Activated B cell treated with CpG ODN at 0.5 μM for 24 hours (primary cell): ENCODE measurements at regions not wholly inside any gene's neighbourhood (a gene's known extent, or its start where the extent isn't known, plus 50 kb on each side); places are given as distances from the start of the nearest gene placed in this dataset.

Experiments
- ATAC-seq: fragments of 200-7000 bp; cut with Tn5 transposase; one replicate; pipeline ENCODE4 v1.10.0; 2021; ENCODE audit warnings: low read depth, mild to moderate bottlenecking, moderate library complexity
- CTCF ChIA-PET: fragments of 350-600 bp; sonication (Branson Sonifier 250); formaldehyde crosslinking; loops from one replicate; lab custom pipeline; 2021; ENCODE audit warnings: antibody characterized with exemption; lab: Charles Lee
- POLR2A ChIA-PET: fragments of 350-600 bp; sonication (Branson Sonifier 250); formaldehyde crosslinking; loops from one replicate; lab custom pipeline; 2021; ENCODE audit warnings: antibody characterized with exemption; lab: Charles Lee
- DNase-seq: peaks from one replicate; pipeline ENCODE4 v3.0.0; 2022
- H3K27ac Mint-ChIP-seq: one replicate; pipeline ENCODE4 v1.8.0; 2020; ENCODE audit warnings: mixed read lengths
- H3K27me3 Mint-ChIP-seq: one replicate; pipeline ENCODE4 v1.8.0; 2021; ENCODE audit warnings: mixed read lengths
- H3K36me3 Mint-ChIP-seq: one replicate; pipeline ENCODE4 v1.8.0; 2021; ENCODE audit warnings: low read depth, mixed read lengths
- H3K4me1 Mint-ChIP-seq: one replicate; pipeline ENCODE4 v1.8.0; 2021; ENCODE audit warnings: mixed read lengths
- H3K4me3 Mint-ChIP-seq: one replicate; pipeline ENCODE4 v1.8.0; 2020; ENCODE audit warnings: mild to moderate bottlenecking, mixed read lengths
- H3K9me3 Mint-ChIP-seq: one replicate; pipeline ENCODE4 v1.8.0; 2020; ENCODE audit warnings: mixed read lengths
- CTCF ChIP-seq: fragments of 200-600 bp; IDR thresholded peaks from one replicate; pipeline ENCODE4 v1.8.0; 2022; ENCODE audit warnings: antibody characterized with exemption, mild to moderate bottlenecking
- intact Hi-C: fragments of 100-400 bp; cut with micrococcal nuclease; formaldehyde crosslinking; loops from one replicate; pipeline ENCODE4 v1.15.1; 2024

- no peak for TF ChIP-seq CTCF
- DNase-seq (no peak), ATAC-seq (no peak)
- ChIA-PET POLR2A (no interaction called here), CTCF (no interaction called here)
- Mint-ChIP-seq H3K4me3 (no peak overlapping the region), H3K27me3 (no peaks in the 10 kb centered on the region), H3K4me1 (no peaks in the 10 kb centered on the region), H3K36me3 (no peaks in the 10 kb centered on the region), H3K9me3 (no peaks in the 10 kb centered on the region), H3K27ac (no peak overlapping the region)
- intact Hi-C loops, result no loop called here
These were observed 135.0 kb downstream of the MBL2 start for GRCh38 chr10:52637592-52637991.

GRCh38 chr10:52639652-52640051 is 132.9 kb downstream of the MBL2 start:
- no peaks in the 10 kb centered on the region for H3K4me1 Mint-ChIP-seq
- DNase-seq (no peak), ATAC-seq (no peak)
- TF ChIP-seq CTCF, result no peak
- no peak overlapping the region for H3K4me3 Mint-ChIP-seq
- H3K9me3 Mint-ChIP-seq, result no peaks in the 10 kb centered on the region
- no peaks in the 10 kb centered on the region for H3K27me3 Mint-ChIP-seq
- intact Hi-C loops, result no loop called here
- H3K27ac Mint-ChIP-seq, result no peak overlapping the region
- POLR2A ChIA-PET, result no interaction called here
- CTCF ChIA-PET, result no interaction called here
- H3K36me3 Mint-ChIP-seq, result no peaks in the 10 kb centered on the region

GRCh38 chr10:52642208-52642607 is 130.4 kb downstream of the MBL2 start:
- CTCF ChIA-PET, result no interaction called here
- Mint-ChIP-seq H3K9me3 (no peaks in the 10 kb centered on the region), H3K27ac (no peak overlapping the region), H3K36me3 (no peaks in the 10 kb centered on the region), H3K4me3 (no peak overlapping the region), H3K27me3 (no peaks in the 10 kb centered on the region), H3K4me1 (no peaks in the 10 kb centered on the region)
- intact Hi-C loops, result no loop called here
- no peak for ATAC-seq
- TF ChIP-seq CTCF, result no peak
- no peak for DNase-seq
- POLR2A ChIA-PET, result no interaction called here

- ChIA-PET POLR2A (no interaction called here), CTCF (interaction anchor here (1.0 to 1.6 kb wide), 5 partner anchors 18 to 181 kb away, joined by 3 to 5 read pairs (median 3); no protein-coding TSS in a partner anchor)
- TF ChIP-seq CTCF, result no peak
- intact Hi-C loops, result loop anchor here (1.0 kb wide), 2 partner anchors 85 to 136 kb away; no protein-coding TSS in a partner anchor
- no peak overlapping the region for H3K27ac Mint-ChIP-seq
- no peaks in the 10 kb centered on the region for H3K27me3 Mint-ChIP-seq
- no peaks in the 10 kb centered on the region for H3K36me3 Mint-ChIP-seq
- no peak for DNase-seq
- H3K9me3 Mint-ChIP-seq, result no peaks in the 10 kb centered on the region
- H3K4me1 Mint-ChIP-seq, result no peaks in the 10 kb centered on the region
- no peak for ATAC-seq
- no peak overlapping the region for H3K4me3 Mint-ChIP-seq
These were observed 128.0 kb downstream of the MBL2 start for GRCh38 chr10:52644373-52645186.

GRCh38 chr10:52645187-52645758 is 127.3 kb downstream of the MBL2 start:
- H3K4me1 Mint-ChIP-seq, result no peaks in the 10 kb centered on the region
- DNase-seq, result no peak
- ChIA-PET CTCF (interaction anchor here (1.2 to 1.6 kb wide), 2 partner anchors 19 to 182 kb away, joined by 3 read pairs; no protein-coding TSS in a partner anchor), POLR2A (no interaction called here)
- no peaks in the 10 kb centered on the region for H3K36me3 Mint-ChIP-seq
- H3K27me3 Mint-ChIP-seq, result no peaks in the 10 kb centered on the region
- intact Hi-C loops, result no loop called here
- H3K4me3 Mint-ChIP-seq, result no peak overlapping the region
- no peak for ATAC-seq
- no peak overlapping the region for H3K27ac Mint-ChIP-seq
- TF ChIP-seq CTCF, result no peak
- H3K9me3 Mint-ChIP-seq, result no peaks in the 10 kb centered on the region
